DOHH2 (cell line): ENCODE measurements at regions not wholly inside any gene's neighbourhood (a gene's known extent, or its start where the extent isn't known, plus 50 kb on each side); places are given as distances from the start of the nearest gene placed in this dataset.

Experiments used
- CTCF ChIP-seq: fragments of 200-600 bp; sonication (generic); IDR thresholded peaks from one replicate; pipeline ENCODE4 v1.5.1; 2014; ENCODE audit warnings: antibody characterized with exemption, mild to moderate bottlenecking, low read depth, low read length; ENCODE audit not compliant: poor library complexity, severe bottlenecking
- EZH2phosphoT487 ChIP-seq: fragments of 200-600 bp; sonication (generic); IDR thresholded peaks from 2 replicates; pipeline ENCODE4 v1.6.1; 2017; ENCODE audit warnings: borderline replicate concordance, mild to moderate bottlenecking, antibody characterized with exemption, low read length, moderate library complexity, mixed read lengths

DNA sequence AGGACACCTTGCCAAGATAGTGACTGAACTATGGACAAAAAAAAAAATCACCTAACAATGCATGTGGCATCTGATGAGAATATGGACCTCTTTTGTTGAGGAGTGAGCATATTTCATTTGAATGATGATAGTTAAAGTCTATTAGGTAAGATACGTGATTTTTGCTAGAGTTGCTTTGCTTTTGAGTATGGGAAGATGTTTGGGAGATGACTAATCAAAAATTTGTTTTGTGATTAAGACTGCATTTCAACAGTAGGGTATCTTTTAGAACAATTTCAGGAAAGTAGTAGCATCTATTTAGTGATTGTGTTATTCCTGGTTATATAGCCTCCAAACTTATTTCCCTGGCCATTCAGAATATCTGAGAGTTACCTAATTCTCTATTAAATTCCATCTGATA is 878.6 kb upstream of the CITED2 start:
- no peak for TF ChIP-seq CTCF
- TF ChIP-seq EZH2phosphoT487 = no peak
